Breast epithelium (tissue), 3 donors: ENCODE measurements at regions not wholly inside any gene's neighbourhood (a gene's known extent, or its start where the extent isn't known, plus 50 kb on each side); places are given as distances from the start of the nearest gene placed in this dataset.

Experiments used
- POLR2A ChIP-seq: fragments of 450-650 bp; IDR thresholded peaks from one replicate; pipeline ENCODE4 v1.6.1; 2016; ENCODE audit warnings: antibody characterized with exemption, mild to moderate bottlenecking, moderate library complexity
- POLR2AphosphoS5 ChIP-seq, 3 donors: sonication (generic); formaldehyde crosslinking; IDR thresholded peaks; one replicate each; pipeline ENCODE4 v1.6.1; 2017; ENCODE audit warnings: antibody characterized with exemption in 3 of 3
- TF ChIP-seq, protein P1 (sequence below), 3 donors: fragments of 450-650 bp; IDR thresholded peaks; one replicate each; pipeline ENCODE4 v1.5.1; 2016 to 2017; ENCODE audit warnings: antibody characterized with exemption in 3 of 3, mild to moderate bottlenecking in 3 of 3, moderate library complexity in 3 of 3

DNA sequence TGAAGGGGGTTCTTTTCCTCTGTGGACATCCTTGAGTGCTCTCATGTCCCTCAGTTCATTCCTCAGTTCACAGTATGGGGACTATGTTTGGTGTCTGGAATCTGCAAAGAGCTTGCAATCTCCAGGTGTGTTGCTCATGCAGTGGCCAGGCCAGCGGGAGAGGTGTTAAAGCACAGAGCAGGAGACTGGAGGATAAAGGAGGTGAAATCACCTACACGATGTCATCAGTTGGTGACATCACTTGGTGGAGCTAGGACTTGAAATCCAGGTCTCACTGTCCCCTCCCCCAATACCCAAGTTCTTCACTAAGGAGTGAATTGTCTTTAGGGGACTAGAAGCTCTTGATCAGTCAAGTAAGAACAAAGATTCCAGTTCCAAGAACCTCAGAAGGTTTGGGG lies 197.3 kb upstream of the ZNF618 start:
- TF ChIP-seq, protein P1, sequence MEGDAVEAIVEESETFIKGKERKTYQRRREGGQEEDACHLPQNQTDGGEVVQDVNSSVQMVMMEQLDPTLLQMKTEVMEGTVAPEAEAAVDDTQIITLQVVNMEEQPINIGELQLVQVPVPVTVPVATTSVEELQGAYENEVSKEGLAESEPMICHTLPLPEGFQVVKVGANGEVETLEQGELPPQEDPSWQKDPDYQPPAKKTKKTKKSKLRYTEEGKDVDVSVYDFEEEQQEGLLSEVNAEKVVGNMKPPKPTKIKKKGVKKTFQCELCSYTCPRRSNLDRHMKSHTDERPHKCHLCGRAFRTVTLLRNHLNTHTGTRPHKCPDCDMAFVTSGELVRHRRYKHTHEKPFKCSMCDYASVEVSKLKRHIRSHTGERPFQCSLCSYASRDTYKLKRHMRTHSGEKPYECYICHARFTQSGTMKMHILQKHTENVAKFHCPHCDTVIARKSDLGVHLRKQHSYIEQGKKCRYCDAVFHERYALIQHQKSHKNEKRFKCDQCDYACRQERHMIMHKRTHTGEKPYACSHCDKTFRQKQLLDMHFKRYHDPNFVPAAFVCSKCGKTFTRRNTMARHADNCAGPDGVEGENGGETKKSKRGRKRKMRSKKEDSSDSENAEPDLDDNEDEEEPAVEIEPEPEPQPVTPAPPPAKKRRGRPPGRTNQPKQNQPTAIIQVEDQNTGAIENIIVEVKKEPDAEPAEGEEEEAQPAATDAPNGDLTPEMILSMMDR (IDR thresholded peaks at IDR 0.05) = no peak
- TF ChIP-seq POLR2AphosphoS5 (IDR thresholded peaks at IDR 0.05) (no peak), POLR2A (no peak)
